CD14-positive monocyte (primary cell): ENCODE measurements at regions not wholly inside any gene's neighbourhood (a gene's known extent, or its start where the extent isn't known, plus 50 kb on each side); places are given as distances from the start of the nearest gene placed in this dataset.

Experiments
- DNase-seq, 3 donors: peaks; one replicate each; pipeline ENCODE4 v3.0.0-alpha.2; 2011 to 2022
- H2AFZ ChIP-seq: 2 replicates; pipeline ENCODE4 v1.6.0; 2012; ENCODE audit warnings: mild to moderate bottlenecking, low read depth, low read length, inconsistent platforms; ENCODE audit not compliant: insufficient read depth, poor library complexity, severe bottlenecking
- H3K27ac ChIP-seq, 2 donors: 1 replicate in 1 of 2; 2 replicates in 1 of 2; pipeline ENCODE4 v1.5.1; 2012 to 2013; ENCODE audit warnings: low read length in 2 of 2, control low read depth in 1 of 2, inconsistent platforms in 1 of 2, low read depth in 1 of 2, mild to moderate bottlenecking in 1 of 2
- H3K27me3 ChIP-seq, 2 donors: one replicate each; pipeline versions ENCODE4 v1.6.0 to v1.6.1; 2011 to 2013; ENCODE audit warnings: low read length in 2 of 2; ENCODE audit not compliant: control insufficient read depth in 2 of 2, insufficient read depth in 2 of 2
- H3K36me3 ChIP-seq, 2 donors: replicated peaks in 1 of 2; 1 replicate in 1 of 2; 2 replicates in 1 of 2; pipeline versions ENCODE4 v1.5.1 to v1.6.1; 2012 to 2013; ENCODE audit warnings: low read length in 2 of 2, control low read depth in 1 of 2, inconsistent platforms in 1 of 2, mild to moderate bottlenecking in 1 of 2; ENCODE audit not compliant: insufficient read depth in 2 of 2, control insufficient read depth in 1 of 2
- H3K4me1 ChIP-seq, 2 donors: 1 replicate in 1 of 2; 2 replicates in 1 of 2; pipeline versions ENCODE4 v1.5.1 to v1.6.1; 2012 to 2013; ENCODE audit warnings: low read length in 2 of 2, control low read depth in 1 of 2, inconsistent platforms in 1 of 2, mild to moderate bottlenecking in 1 of 2, moderate library complexity in 1 of 2; ENCODE audit not compliant: insufficient read depth in 2 of 2, control insufficient read depth in 1 of 2
- H3K4me2 ChIP-seq: replicated peaks from 2 replicates; pipeline ENCODE3; 2012; ENCODE audit warnings: low read length, moderate library complexity, mild to moderate bottlenecking; ENCODE audit not compliant: poor library complexity, severe bottlenecking; ENCODE audit errors: extremely low read depth
- H3K4me3 ChIP-seq, 3 experiments: fragments of 200-600 bp in 1 of 3; sonication (generic) in 1 of 3; replicated peaks in 1 of 3; 1 replicate in 2 of 3; 2 replicates in 1 of 3; pipeline ENCODE4 v1.5.1; 2011 to 2013; ENCODE audit warnings: low read length in 3 of 3, mild to moderate bottlenecking in 3 of 3, control low read depth in 2 of 3, low read depth in 2 of 3, inconsistent platforms in 1 of 3, moderate library complexity in 1 of 3
- H3K79me2 ChIP-seq: 2 replicates; pipeline ENCODE4 v1.6.0; 2012; ENCODE audit warnings: mild to moderate bottlenecking, control low read depth, inconsistent platforms, low read length, moderate library complexity; ENCODE audit not compliant: insufficient read depth
- H3K9ac ChIP-seq: 2 replicates; pipeline ENCODE4 v1.6.0; 2017; ENCODE audit warnings: low read length, mild to moderate bottlenecking; ENCODE audit not compliant: insufficient read depth, poor library complexity, severe bottlenecking
- H3K9me3 ChIP-seq, 2 donors: replicated peaks in 1 of 2; 1 replicate in 1 of 2; 2 replicates in 1 of 2; pipeline versions ENCODE4 v1.5.1 to v1.6.1; 2012 to 2013; ENCODE audit warnings: low read length in 2 of 2, control low read depth in 1 of 2; ENCODE audit not compliant: control insufficient read depth in 1 of 2, insufficient read depth in 1 of 2
- H4K20me1 ChIP-seq: 2 replicates; pipeline ENCODE4 v1.6.0; 2012; ENCODE audit warnings: mild to moderate bottlenecking, low read length, control low read depth, moderate library complexity; ENCODE audit not compliant: insufficient read depth
- H3K27ac Mint-ChIP-seq, 7 donors: one replicate each; pipeline ENCODE4 v1.8.0; 2020; ENCODE audit warnings: mild to moderate bottlenecking in 7 of 7, mixed read lengths in 7 of 7, moderate library complexity in 6 of 7, inconsistent platforms in 2 of 7
- H3K27me3 Mint-ChIP-seq, 3 donors: one replicate each; pipeline ENCODE4 v1.8.0; 2021 to 2022; ENCODE audit warnings: low read depth in 3 of 3, mild to moderate bottlenecking in 3 of 3, mixed read lengths in 3 of 3, moderate library complexity in 3 of 3, inconsistent platforms in 1 of 3
- H3K36me3 Mint-ChIP-seq, 2 donors: one replicate each; pipeline ENCODE4 v1.8.0; 2020; ENCODE audit warnings: mixed read lengths in 2 of 2, inconsistent platforms in 1 of 2, mild to moderate bottlenecking in 1 of 2
- H3K4me1 Mint-ChIP-seq: one replicate; pipeline ENCODE4 v1.8.0; 2020; ENCODE audit warnings: mild to moderate bottlenecking, mixed read lengths
- H3K4me3 Mint-ChIP-seq, 2 donors: one replicate each; pipeline ENCODE4 v1.8.0; 2020; ENCODE audit warnings: mild to moderate bottlenecking in 2 of 2, mixed read lengths in 2 of 2, moderate library complexity in 1 of 2
- H3K9me3 Mint-ChIP-seq, 7 donors: one replicate each; pipeline ENCODE4 v1.8.0; 2020 to 2022; ENCODE audit warnings: mixed read lengths in 7 of 7, mild to moderate bottlenecking in 6 of 7, moderate library complexity in 6 of 7, inconsistent platforms in 2 of 7
- CTCF ChIP-seq: fragments of 200-600 bp; IDR thresholded peaks from one replicate; pipeline ENCODE4 v1.8.0; 2022; ENCODE audit warnings: antibody characterized with exemption, mild to moderate bottlenecking
- WGBS: methylation state at CpG from one replicate; pipeline ENCODE4 v1.1.5; 2013; ENCODE audit warnings: missing lambda C conversion rate; ENCODE audit not compliant: insufficient coverage; 5-methylcytosine and 5-hydroxymethylcytosine counted together
- intact Hi-C, 2 donors: fragments of 100-400 bp; cut with micrococcal nuclease; formaldehyde crosslinking; loops; one replicate each; pipeline versions ENCODE4 v1.15.0 to v1.15.1; 2023

- H2AFZ ChIP-seq = no peak overlapping the region
- H4K20me1 ChIP-seq = no peaks in the 10 kb centered on the region
- no peak overlapping the region for H3K4me2 ChIP-seq
- no peak overlapping the region for H3K9ac ChIP-seq
- no peaks in the 10 kb centered on the region for H3K79me2 ChIP-seq
- peaks cover 0 to 3% of the 10 kb centered on the region in 2 donors for H3K36me3 Mint-ChIP-seq
- H3K27ac Mint-ChIP-seq = no peak overlapping the region
- H3K4me3 Mint-ChIP-seq = no peak overlapping the region
- TF ChIP-seq CTCF = no peak
- H3K4me3 ChIP-seq = no peak overlapping the region
- no peaks in the 10 kb centered on the region for H3K9me3 Mint-ChIP-seq
- WGBS = 49% methylated on average over 3 of the region's 5 CpGs
- H3K36me3 ChIP-seq = no peaks in the 10 kb centered on the region
- no peaks in the 10 kb centered on the region for H3K9me3 ChIP-seq
- H3K4me1 ChIP-seq = peaks cover 17 to 18% of the 10 kb centered on the region in 2 donors
- H3K27me3 Mint-ChIP-seq = peaks cover 8 to 18% (median 13%) of the 10 kb centered on the region in 3 donors
- intact Hi-C loops = loop anchor here in 1 of 2 donors (10.0 kb wide), 1 partner anchor 79 kb away; no protein-coding TSS in a partner anchor
- peaks cover 18% of the 10 kb centered on the region for H3K4me1 Mint-ChIP-seq
- no peak for DNase-seq
- no peak overlapping the region for H3K27ac ChIP-seq
- H3K27me3 ChIP-seq = peaks cover 0 to 9% of the 10 kb centered on the region in 2 donors
These were observed 51.7 kb upstream of the HES1 start for GRCh38 chr3:194084284-194084683.
